HG03520 (cell line): ENCODE measurements at regions not wholly inside any gene's neighbourhood (a gene's known extent, or its start where the extent isn't known, plus 50 kb on each side); places are given as distances from the start of the nearest gene placed in this dataset.
A peak's percentile ranks its signal among the peaks of the same experiment; 100 is the strongest.

Experiments used
- ATAC-seq: cut with Tn5 transposase; IDR thresholded peaks from one replicate; pipeline ENCODE4 v1.9.1; 2021; ENCODE audit warnings: mild to moderate bottlenecking, moderate library complexity; ENCODE audit not compliant: unreplicated experiment

DNA sequence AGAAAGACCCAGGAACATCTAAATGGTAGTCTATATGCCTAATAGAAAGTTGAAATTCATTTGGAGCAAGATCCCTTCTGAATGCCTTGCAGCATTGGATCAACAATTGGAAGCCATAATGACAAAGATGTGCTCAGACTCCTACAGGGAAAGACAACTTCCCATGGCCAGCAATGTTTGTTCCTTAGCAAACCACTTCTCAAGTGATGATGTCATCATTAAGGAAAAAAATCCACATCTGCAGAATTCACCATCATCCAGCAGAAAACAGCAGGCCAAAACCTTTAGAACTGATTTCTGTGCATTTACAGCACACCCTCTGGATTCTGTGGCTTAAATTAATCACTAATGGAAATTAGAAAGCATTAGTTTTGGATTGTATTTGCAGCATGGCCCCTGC is 82.4 kb upstream of the ZIC3 start:
- no peak for ATAC-seq

DNA sequence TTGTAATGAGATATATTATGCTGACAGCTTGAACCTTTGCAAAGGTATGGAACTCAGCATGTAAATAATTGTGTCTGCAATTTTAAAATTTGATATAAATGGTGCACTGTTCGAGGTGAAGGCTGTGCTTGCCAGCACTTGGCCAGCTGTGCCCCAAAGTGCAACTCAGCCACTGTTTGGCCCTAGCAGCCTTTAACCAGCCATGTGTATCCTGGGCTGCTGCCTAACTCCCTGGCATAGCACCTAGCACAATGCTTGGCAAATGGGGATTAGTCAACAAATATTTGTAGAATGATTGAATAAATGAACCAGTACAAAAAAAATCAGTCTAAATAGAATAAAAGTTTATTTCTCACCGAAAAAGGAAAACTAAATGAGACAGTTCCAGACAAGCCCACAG is 83.8 kb upstream of the ZIC3 start:
- no peak for ATAC-seq

DNA sequence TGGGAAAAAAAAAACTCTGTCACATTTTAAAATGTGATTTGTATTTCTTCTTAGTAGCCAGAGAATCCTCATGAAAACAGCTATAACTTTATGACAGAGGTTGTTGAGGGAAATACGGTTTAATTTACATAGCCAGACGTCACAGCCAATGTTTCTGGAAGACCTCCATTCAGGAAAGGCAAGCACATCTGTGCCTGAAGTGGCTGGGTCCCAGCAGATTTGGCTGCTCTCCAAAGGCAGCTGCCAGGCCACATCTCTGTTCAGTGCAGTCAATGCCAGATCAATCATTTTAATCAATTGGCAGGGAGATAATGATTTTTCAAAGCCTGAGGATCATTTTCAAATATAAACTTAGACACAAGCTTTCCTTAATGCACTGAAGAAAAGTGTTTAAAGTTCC is 86.5 kb upstream of the ZIC3 start:
- no peak for ATAC-seq

DNA sequence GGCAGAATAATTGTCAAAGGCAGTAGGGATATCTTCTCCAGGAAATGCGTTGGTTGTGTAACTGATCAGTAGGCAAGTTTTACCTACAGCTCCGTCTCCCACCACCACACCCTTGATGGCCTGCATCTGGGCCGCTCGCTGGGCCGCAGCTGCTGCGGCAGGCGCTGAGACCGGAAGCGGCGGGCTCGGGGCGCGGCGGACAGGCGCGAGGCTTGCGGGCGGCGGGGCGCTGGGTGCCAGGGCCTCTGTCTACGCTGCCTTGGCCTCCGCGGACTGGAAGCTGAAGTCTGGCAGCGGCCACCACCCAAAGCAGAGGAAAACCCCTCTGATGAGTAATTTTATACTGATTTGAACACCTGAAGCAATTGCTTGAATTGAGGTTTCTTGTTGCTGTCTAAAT is 124.2 kb upstream of the ZIC3 start:
- no peak for ATAC-seq

DNA sequence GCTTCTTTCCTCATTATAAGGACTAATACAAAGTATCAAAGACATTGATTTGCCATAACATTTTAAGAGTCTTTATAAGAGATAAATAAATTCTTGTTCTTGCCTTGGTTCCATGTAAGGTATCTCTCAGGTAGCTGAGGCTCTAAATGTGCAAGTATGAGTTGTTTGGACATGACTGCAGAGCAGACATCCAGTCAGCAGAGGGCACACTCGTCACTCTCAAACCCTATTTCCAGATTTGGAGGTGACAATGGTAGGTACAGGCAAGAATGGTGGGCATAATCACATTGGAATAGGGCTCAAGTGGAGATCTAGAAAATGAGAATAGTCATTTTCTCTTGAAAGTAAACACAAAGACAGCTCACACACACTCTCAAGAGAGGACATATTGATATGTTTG is 133.3 kb upstream of the ZIC3 start:
- ATAC-seq: peak; percentile 73

DNA sequence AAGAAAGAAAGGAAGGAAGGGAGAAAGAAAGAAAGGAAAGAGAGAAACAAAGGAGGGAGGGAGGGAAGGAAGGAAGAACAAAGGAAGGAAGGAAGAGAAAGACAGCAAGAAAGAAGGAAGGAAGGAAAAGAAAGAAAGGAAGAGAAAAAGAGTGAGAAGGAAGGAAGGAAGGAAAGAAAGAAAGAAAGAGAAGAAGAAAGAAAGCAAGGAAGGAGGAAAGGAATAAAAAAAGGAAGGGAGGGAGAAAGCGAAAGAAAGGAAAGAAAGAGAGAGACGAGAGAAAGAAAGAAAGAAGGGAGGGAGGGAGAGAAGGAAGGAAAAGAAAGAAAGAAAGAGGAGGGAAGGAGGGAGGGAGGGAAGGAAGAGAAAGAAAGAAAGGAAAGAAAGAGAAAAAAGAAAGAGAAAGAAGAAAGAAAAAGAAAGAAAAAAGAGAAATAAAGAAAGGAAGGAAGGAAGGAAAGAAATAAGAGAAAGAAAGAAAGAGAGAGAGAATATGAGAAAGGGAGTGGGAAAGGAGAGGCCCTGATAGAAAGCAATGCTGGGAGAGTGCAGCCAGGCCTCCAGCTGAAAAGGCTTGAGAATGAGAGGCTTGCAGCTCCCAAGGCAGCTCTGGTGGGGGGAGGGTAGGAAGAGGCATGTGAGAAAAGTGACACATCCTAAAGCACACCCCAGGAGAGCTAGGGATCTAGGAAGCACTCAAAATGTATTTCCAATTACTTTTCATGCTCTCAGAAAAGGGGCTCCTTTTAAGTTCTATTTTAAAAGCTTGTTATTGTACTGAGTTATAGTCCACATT is 134.0 kb upstream of the ZIC3 start:
- no peak for ATAC-seq

DNA sequence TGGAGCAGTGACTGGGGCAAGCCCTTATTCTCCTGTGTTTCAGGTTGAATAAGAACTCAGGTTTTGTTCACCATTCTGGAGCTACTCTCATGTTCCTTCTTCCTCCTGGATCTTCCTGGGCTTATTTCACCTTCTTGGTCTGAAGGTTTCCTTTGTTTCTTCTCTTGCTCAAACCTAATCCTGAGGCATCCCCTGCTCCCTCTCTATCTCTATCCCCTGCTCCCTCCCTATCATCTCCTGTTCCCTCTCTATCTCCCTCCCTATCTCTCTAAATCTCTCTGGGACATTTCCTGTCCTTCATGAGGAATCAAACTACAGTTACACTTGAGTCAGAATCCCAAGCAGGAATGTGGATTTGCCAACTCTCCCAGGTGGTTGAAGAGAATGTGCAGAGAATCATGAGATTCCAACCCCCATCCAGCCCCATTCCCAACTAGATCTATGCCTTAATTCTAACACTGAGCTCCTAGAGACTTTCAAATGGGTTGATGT is 134.9 kb upstream of the ZIC3 start:
- no peak for ATAC-seq

DNA sequence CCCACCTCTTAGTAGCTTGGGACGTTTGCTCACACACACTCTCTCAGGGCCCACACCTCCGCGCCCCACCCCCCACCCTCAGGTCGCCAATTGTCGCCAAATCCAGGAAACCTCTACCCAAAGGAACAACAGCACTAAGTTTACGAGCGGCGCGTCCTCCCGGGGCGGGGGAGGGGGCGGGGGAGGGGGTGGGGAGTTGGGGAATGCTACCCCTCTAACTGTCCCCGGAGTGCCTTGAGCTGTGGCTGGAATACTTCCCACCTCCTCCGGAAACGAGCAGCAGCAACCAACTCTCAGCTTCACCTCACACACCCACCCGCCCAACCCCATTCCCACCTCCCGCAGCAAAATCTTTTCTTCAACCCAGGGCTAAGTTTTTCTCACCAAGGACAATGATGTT is 135.6 kb upstream of the ZIC3 start:
- ATAC-seq: no peak

DNA sequence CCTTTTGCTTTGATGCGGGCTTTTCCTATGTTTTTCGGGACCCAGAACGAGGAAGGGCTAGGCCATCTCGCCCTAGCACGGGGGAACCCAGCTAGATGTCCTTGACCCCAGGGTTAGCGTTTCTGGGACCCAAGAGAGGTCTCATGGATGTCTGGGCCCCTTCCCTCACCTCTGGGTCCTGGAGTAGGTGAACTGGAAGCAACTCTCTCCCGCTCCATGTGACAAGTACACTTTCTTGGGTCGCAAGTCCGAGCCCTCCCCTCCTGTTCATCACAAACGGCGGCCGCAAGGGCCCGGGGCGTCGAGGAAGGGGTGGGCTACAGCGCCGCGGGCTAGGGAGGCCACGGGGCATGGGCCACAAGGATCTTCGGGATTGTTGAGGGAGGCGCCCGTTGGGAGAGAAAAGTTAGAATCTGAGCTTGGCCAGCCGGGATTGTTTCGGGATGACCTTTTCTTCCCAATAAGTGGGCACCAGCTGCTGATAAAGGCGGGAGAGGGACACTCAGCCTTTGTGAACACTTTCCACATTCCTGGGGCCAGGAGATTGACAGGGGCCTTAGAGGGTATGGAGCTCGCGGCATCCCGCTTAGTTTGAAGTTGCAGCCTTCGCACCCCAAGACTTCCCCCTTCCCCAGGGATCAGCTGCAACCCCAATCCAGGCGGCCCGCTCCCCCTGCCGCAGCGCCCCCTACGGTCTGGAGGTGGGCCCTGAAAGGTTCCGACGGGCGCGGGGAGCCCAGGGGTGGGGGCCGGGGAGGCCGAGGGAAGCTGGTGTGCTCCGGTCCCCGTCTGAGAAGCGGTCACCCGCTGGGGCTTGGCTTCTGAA is 136.9 kb upstream of the ZIC3 start:
- ATAC-seq: no peak

DNA sequence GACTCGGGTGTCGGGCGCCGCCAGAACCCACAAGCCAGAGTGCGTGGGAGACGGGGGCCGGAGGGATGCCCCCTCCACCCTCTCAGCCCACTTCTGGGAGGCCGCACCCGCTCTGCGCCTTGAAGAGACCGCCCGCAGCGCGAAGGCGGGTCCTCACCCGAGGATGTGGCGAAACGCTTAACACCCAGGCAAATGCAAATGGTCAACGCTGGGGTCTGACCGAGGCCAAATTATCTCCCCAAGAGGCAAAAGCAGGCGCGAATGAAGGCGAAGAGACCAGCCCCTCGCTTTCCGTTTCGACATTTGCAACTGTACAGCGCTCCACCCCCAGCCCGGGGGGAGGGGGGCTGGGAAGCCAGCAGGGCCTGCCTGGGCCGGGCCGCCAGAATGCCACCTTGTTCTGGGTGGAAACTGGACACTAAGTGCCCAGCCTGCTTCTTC is 137.7 kb upstream of the ZIC3 start:
- ATAC-seq: no peak

DNA sequence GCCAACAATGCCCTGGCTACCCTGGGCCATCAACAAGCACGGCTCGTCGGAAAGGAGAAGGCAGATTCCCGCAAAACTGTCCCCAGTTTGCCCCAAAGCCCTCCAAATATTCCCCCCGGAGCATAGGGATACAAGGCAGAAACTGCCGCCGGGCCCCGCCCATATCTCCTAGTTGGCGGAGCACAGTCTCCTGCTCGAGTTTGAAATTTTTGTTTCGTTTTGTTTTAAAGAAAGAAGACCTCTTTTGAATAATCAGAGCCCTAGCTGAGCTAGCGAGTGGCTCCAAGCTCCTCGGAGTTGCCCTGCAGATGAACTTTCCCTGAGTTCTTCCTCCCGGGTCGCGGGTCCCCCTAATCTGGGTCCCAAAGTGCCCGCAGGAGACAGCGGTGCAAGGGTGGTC is 138.1 kb upstream of the ZIC3 start:
- no peak for ATAC-seq

DNA sequence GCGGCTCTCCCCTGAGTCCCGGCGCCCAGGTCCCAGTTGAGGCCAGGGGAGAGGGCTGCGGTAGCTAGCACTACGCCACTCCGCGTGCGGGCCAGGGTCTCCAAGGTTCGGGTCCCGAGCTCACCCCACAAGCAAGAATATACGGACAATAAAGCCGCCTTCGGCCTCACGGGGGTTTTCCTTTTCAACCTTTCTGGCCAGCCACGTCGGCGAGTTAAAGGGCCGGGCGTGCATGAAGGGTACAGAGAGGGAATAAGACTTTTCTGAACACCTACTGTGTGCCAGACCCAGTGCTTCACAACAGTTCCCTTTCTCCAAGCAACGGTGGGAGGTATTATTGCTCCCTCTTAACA is 138.5 kb upstream of the ZIC3 start:
- ATAC-seq: no peak

DNA sequence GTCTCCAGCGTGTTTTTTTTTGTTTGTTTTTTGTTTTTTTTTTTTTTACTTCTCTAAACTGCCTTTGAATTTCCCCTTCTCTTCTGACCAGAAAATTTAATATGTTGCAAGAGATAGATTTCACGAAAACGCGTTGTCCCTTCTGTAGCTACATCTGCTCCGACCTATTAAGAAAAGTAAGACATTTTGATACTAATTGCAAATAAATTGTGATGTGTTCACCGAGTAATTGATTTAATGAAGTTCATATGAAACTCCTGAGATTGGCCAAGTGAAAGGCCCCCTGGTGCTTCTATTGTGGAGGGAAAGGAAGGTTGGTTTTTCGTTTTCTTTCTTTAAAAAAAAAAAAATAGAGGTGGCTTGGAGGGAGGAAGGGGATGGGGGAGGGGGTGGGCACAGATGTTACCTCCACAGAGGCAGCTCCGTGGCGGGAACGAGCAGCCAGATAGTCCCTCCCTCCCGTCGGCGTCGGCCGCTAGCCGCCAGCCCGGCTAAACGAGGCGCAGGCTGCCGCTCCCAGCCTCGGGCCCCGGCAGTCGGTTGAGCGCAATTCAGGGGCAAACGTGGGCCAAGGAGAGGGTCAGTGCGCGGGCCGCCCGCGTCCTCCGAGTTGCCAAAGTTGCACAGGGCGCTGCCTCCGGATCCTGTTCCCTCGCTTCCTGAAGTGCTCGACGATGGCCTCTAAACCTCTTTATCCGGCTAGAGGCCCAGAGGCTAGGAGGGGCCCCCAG is 139.1 kb upstream of the ZIC3 start:
- ATAC-seq: no peak

DNA sequence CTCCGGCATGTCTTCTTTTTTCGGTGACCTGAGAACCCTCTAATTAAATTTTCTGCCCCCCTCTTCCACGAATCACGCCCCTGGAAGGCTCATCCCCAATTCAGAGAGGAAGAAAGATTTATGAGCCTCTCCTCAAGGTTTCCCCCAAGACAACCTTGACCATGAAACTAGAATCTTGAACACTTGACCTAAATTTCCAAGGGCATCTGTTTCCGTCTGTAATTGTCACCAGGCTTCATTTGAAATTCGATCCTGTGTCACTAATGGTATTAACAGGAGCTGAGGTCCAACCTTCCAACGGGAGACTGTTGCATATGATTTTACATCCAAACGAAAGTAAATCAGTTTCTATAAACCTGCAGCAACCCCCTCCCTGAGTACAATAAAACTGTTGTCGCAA is 139.9 kb upstream of the ZIC3 start:
- ATAC-seq: no peak

DNA sequence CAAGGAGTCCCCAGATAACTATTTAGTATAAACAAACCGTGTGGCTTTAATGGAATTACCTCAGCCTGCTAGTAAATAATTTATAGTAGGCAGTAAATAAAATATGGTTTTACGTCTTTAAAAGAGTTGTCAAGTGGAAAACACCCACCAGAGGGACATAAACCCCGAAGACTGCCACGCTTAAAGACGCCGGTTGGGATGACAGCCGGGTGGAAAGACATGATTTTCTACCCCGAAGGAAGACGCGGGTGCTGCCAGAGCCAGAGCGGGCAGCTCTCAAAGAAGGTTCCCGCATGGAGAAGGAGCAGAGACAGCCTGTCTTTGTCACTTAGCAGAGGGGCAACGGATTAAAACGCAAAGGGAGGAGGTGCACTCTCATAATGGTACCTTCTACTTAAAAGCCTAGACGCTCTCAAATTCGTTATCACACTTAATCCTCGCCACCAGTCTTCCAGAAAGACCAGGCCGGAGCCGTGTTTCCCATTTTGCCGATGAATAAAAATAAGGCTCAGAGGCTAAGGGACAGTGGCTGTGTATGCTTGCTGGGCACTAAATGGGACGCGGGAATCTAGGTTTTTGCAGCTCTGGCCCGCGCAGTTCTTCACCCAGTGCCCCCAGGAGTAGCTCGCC is 140.5 kb upstream of the ZIC3 start:
- no peak for ATAC-seq

DNA sequence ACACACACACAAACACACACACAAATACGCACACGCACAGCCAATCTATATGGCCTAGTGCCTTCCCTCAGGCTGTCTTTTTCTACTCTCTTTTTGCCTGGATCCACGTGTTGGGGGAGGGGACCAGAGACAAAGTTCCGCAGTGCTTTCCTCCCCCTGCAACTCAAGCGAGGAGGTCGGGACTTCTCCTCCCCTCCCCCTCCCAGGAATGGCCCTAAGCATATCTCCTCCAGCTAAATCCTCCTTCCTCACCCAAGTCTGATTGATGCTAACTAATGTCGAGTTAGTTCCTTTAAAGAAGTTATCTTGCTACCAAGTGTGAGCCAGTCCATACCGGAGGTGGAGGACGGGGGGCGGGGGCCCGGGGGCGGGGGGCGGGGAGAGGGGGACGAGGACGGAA is 141.2 kb upstream of the ZIC3 start:
- no peak for ATAC-seq

DNA sequence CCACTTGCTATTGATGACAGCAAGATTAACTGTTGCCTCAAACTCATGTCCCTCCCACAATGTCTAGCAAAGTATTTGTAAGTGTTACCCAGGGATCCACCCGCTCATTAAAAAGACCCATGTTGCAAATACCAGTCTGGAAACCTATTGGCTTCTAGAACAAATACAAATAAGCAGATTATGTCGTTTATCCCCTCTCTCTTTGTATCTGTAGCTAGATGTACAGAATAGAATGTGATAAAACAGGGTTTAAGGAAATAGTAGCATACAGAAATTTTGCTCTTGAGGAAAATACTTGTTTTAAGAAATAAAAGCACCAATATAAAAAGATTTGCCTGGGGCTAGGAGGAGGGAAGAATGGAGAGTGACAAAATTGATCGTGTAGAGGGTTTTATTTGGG is 142.7 kb upstream of the ZIC3 start:
- no peak for ATAC-seq

DNA sequence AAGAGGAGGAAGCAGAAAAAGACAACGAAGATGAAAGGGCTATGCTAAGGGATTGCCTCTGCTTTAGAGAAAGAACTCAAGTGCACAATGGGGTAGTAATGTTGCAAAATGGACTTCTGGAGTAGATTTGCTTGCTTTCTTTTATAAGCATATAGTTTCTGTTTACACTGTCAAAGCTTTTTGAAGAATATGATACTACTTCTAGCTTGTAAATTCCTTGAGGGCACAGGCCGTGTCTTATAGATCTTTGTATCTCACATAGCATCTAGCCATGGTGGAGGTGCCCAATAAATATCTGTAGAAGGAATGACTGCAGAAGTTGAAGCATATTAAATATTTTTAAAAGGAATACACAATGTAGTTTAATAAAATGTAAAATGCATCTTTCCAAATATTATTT is 147.8 kb upstream of the ZIC3 start:
- ATAC-seq: no peak

DNA sequence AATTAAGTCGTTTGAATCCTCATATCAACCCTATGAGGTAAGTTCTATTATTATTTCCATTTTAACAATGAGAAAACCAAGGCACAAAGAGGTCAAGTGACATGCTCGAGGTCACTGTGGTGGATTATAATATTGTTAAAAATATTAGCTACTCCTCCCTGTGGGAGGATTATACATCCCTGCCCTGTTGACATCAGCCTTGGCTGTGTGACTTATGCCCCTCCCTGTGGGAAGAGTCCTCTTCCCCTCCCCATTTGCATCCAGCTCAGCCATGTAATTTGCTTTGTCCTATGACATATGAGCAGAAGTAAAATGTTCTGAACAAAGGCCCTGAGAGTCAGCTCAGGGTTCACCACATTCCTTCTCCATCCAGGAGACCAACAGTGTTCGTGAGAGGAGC is 152.7 kb upstream of the ZIC3 start:
- no peak for ATAC-seq

DNA sequence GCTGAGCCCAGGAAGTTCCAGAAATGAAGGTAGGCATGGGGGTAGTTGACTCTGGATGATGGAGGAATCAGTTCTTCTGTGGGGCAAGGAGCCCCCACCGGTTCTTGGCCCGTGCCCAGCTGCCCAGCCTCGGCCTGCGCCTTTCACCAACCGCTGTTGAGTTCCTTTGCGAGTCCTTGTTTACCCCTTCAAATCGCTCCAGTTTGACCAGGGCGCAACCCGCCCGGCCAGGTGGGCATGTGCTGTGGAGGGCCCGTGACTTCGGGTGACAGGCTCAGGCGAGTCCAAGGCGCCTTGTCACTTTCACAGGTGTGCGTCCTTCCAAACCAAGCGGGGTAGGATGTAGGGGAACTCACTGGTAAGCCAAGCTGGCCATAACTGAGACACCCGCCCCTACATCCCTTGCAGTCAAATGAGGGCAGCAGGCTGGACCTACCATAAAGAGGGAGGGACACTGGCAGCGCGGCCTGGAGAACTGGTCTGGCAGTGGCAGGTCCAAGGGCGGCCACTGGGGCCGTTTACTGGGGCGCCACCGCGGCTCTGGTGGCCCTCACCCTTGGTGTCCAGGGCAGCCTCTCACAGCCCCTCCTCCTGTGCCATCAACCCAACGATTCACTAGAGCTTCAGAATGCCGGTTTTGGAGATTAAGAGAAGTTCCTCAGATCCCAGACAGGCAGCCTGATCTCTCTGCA is 160.3 kb upstream of the ZIC3 start:
- no peak for ATAC-seq

DNA sequence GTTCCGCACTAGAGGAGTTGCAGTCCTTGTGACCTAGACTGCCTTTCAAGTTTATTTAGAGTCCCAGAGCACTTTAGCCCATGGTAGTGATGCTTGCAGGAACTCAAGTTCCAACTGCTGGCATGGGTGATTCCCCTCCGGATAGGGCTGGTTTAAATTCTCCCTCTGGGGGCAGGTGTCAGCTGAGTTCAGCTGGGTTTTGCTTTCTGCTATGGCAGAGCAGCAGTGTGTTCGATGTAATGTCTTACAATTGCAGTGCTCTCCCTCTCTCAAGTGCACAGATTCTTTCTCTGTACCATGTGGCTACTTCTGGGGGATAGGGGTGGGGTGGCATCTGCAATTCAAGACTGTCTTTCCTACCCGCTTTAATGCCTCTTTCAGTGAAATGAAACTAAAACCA is 164.8 kb upstream of the ZIC3 start:
- ATAC-seq: no peak
